ENCODE measurements at regions not wholly inside any gene's neighbourhood (a gene's known extent, or its start where the extent isn't known, plus 50 kb on each side); places are given as distances from the start of the nearest gene placed in this dataset.

DNA sequence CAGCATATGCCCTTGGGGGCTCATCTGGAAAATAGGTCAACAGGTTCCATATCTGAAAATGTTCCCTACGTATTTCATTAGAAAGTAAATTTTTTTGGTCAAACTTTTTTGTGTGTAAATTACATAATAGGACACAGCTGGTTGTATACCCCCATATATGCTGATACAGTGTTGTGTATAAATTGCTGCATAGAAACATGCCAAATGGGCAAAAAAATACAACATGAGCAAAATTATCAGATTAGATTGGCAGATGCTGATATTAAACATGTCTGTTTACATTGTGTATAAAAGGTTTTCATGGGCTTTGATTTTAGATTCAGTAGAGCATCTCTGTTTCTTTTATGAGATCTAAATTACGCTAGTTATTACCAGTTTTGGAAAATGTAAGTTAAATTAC is 2223.0 kb downstream of the MAT2B start:
- TF ChIP-seq, protein P1, sequence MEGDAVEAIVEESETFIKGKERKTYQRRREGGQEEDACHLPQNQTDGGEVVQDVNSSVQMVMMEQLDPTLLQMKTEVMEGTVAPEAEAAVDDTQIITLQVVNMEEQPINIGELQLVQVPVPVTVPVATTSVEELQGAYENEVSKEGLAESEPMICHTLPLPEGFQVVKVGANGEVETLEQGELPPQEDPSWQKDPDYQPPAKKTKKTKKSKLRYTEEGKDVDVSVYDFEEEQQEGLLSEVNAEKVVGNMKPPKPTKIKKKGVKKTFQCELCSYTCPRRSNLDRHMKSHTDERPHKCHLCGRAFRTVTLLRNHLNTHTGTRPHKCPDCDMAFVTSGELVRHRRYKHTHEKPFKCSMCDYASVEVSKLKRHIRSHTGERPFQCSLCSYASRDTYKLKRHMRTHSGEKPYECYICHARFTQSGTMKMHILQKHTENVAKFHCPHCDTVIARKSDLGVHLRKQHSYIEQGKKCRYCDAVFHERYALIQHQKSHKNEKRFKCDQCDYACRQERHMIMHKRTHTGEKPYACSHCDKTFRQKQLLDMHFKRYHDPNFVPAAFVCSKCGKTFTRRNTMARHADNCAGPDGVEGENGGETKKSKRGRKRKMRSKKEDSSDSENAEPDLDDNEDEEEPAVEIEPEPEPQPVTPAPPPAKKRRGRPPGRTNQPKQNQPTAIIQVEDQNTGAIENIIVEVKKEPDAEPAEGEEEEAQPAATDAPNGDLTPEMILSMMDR (IDR thresholded peaks at IDR 0.05; ENCODE audit: borderline replicate concordance, insufficient read depth, low read depth, low read length): no peak
- no peak overlapping the region for H3K4me3 ChIP-seq (ENCODE audit: low read depth, low read length)

DNA sequence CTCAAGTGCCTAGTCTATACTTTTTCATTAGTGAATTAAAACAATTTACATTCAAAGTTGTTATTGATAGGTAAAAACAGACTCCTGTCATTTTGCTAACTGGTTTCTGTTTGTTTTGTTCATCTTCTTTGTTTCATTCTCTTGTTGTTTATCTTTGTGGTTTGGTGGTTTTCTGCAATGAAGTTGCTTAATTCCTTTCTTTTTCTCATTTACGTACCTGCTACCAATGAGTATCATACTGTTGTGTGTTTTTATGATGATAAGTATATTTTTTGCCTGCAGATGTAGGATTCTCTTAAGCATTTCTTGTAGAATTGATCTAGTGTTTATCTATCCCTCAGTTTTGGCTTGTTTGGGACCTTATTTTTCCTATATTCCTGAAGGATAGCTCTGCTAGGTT is 2230.0 kb downstream of the MAT2B start:
- no peak overlapping the region for H3K4me3 ChIP-seq (ENCODE audit: low read depth, low read length)
- TF ChIP-seq, protein P1 (IDR thresholded peaks at IDR 0.05; ENCODE audit: borderline replicate concordance, insufficient read depth, low read depth, low read length): no peak

DNA sequence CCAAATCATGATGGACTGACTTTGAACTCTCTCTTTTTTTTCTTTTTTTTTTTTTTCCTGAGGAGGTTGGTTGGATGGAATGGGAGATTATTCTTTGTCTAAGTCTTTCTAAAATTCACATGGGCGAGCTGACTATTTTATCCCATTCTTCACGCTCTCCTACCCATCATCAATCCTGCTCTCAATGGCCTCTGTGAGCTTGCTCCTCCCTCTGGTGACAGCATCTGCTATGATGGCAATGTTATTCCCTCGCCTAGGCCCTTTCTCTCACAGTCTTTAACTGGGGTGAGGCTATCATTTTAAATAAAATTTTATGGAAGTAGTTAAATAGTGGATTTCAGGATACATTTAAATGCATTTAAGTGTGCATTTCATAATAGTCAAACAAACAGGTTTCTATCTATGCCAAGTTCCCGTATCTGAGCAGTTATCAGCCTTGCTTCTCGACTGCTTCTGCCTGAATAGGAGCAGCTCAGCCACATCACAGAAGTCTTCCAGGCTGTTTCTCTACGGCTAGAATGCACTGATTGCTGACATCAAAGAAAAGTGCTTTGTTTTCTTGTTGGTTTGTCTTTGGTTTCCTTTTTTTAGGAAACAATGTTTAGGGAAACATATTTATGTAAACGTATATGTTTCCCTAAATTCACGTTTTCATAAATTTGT is 2233.8 kb downstream of the MAT2B start:
- no peak overlapping the region for H3K4me3 ChIP-seq (ENCODE audit: low read depth, low read length)
- TF ChIP-seq, protein P1 (IDR thresholded peaks at IDR 0.05; ENCODE audit: borderline replicate concordance, insufficient read depth, low read depth, low read length): no peak

DNA sequence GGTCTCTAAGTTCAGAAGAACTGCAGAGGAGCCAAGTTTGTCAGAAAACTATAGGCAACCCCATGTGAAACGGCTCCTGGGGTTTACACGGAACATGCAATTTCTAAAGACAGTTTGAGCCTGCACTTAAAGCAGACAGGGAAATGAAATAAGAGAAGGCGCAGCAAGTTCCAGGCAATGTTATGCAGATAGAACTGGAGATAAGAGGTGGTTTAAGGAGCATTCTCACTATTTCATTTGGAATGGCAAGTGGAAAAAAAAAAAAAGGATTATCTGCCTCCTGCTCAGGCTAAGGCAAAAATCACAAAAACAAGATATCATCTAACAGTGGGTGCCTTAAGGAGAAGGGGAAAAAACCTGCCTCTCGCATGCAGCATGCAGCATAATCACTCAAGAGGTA is 2252.4 kb downstream of the MAT2B start:
- H3K4me3 ChIP-seq (ENCODE audit: low read depth, low read length): no peak overlapping the region
- TF ChIP-seq, protein P1 (IDR thresholded peaks at IDR 0.05; ENCODE audit: borderline replicate concordance, insufficient read depth, low read depth, low read length): no peak

DNA sequence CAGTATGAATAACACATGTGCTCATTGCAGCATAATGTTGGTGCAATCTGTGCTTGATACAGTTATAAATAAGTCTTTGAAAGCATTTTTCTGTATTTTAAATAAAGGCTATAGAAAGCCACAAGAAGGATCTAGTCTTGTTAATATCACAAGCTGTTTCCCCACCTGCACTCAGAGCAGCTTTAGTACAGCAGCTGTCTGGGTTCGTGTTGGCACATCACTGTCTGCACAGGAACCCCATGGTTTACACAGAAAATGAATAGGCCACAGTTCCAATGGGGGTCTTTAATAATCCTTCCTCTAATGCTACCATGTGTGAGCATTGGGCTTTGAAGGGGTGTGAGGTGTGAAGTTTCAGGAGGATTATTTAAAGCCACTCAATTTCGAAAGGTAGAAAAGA is 2269.7 kb downstream of the MAT2B start:
- no peak overlapping the region for H3K4me3 ChIP-seq (ENCODE audit: low read depth, low read length)
- TF ChIP-seq, protein P1 (IDR thresholded peaks at IDR 0.05; ENCODE audit: borderline replicate concordance, insufficient read depth, low read depth, low read length): no peak

DNA sequence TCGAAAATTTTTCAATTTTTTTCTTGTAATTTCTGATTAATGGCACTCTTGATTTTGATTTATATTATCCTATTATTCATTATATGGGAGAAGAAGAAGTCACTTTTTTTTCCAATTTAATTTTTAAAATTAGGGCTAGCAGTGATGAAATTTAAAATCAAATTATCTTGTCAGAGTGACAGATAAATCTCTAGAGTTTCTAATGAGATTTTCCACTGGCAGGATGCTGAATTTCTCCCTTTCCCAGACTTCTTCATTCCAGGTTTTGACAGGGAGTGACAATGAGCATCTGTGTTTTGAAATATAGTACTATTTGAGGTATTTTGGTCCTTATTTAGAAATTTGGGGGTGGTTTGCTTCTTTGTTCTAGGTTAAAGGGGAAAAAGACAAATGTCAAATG is 2274.1 kb downstream of the MAT2B start:
- no peak overlapping the region for H3K4me3 ChIP-seq (ENCODE audit: low read depth, low read length)
- TF ChIP-seq, protein P1 (IDR thresholded peaks at IDR 0.05; ENCODE audit: borderline replicate concordance, insufficient read depth, low read depth, low read length): no peak

DNA sequence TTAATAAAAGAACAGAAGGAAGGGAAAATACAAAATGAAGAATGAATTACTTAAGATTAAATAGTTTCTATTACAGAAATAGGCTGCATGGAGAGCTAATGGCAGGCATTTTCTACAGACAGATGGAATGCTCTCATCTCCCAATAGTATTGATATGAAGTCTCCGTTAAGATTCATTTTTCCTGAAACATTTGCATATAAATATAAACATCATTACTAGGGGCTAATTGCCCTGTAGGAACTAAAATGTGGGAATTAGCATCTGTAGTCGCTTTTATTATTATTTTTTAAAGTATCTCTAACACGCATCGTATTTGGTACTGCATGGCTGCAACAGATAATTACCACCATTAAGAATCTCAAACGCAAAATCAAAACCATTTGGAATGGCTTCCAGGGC is 2275.5 kb downstream of the MAT2B start:
- TF ChIP-seq, protein P1 (IDR thresholded peaks at IDR 0.05; ENCODE audit: borderline replicate concordance, insufficient read depth, low read depth, low read length): no peak
- H3K4me3 ChIP-seq (ENCODE audit: low read depth, low read length): no peak overlapping the region

Data from GM12875 (cell line).